Breast epithelium (tissue), 4 donors: ENCODE measurements at regions not wholly inside any gene's neighbourhood (a gene's known extent, or its start where the extent isn't known, plus 50 kb on each side); places are given as distances from the start of the nearest gene placed in this dataset.

ENCODE experiments used
- DNase-seq, 2 donors: peaks; one replicate each; pipeline ENCODE4 v3.0.0-alpha.2; 2019; ENCODE audit warnings: low spot score in 2 of 2
- H3K27ac ChIP-seq, 2 donors: fragments of 200-600 bp; sonication (generic) in 1 of 2; one replicate each; pipeline ENCODE4 v1.5.1; 2016 to 2019; ENCODE audit warnings: mild to moderate bottlenecking in 1 of 2
- H3K27me3 ChIP-seq, 2 donors: fragments of 200-600 bp; sonication (generic) in 1 of 2; one replicate each; pipeline versions ENCODE4 v1.5.1 to v1.6.0; 2017 to 2019; ENCODE audit warnings: control low read depth in 1 of 2, mild to moderate bottlenecking in 1 of 2
- H3K36me3 ChIP-seq: fragments of 200-600 bp; one replicate; pipeline ENCODE4 v1.5.1; 2019
- H3K4me1 ChIP-seq, 2 donors: fragments of 200-600 bp; sonication (generic); one replicate each; pipeline ENCODE4 v1.5.1; 2016 to 2019; ENCODE audit warnings: control low read depth in 1 of 2
- H3K4me3 ChIP-seq, 3 donors: fragments of 200-600 bp; sonication (generic); 1 replicate in 2 of 3; 2 replicates in 1 of 3; pipeline ENCODE4 v1.5.1; 2016 to 2019; ENCODE audit warnings: mild to moderate bottlenecking in 3 of 3, moderate library complexity in 2 of 3
- H3K9me3 ChIP-seq, 2 donors: fragments of 200-600 bp; sonication (generic) in 1 of 2; one replicate each; pipeline ENCODE4 v1.5.1; 2016 to 2019; ENCODE audit warnings: control low read depth in 1 of 2
- POLR2A ChIP-seq: fragments of 450-650 bp; IDR thresholded peaks from one replicate; pipeline ENCODE4 v1.6.1; 2016; ENCODE audit warnings: antibody characterized with exemption, mild to moderate bottlenecking, moderate library complexity
- POLR2AphosphoS5 ChIP-seq, 3 donors: sonication (generic); formaldehyde crosslinking; IDR thresholded peaks; one replicate each; pipeline ENCODE4 v1.6.1; 2017; ENCODE audit warnings: antibody characterized with exemption in 3 of 3
- intact Hi-C: fragments of 100-400 bp; cut with DNase I; formaldehyde crosslinking; loops from one replicate; pipeline ENCODE4 v1.15.1; 2023; ENCODE audit warnings: low total_unique reads
- TF ChIP-seq, protein P1 (sequence below), 3 donors: fragments of 450-650 bp; IDR thresholded peaks; one replicate each; pipeline ENCODE4 v1.5.1; 2016 to 2017; ENCODE audit warnings: antibody characterized with exemption in 3 of 3, mild to moderate bottlenecking in 3 of 3, moderate library complexity in 3 of 3

DNA sequence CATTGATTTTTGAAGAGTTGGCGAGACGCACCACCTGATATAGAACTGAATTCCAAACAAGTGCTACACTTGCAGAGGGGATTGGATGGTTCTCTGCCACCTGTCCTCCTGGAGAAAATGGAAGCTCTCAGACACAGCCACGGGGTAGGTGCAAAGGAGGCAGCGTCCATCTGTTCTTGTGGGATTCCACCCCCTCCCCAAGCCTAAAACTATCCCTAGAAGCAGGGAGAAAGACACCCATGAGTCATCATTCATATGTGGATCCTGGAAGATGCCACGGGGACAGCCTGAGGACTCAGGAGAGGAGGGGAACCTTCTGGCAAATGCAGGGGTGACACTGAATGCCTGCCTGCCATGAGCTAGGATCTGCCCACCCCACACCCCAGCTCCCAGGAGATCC, 171.3 kb upstream of the CST7 start:
- Histone ChIP-seq H3K4me1 (no peaks in the 10 kb centered on the region), H3K9me3 (peaks cover 0 to 7% of the 10 kb centered on the region in 2 donors), H3K27me3 (peaks cover 0 to 25% of the 10 kb centered on the region in 2 donors), H3K27ac (no peak overlapping the region), H3K36me3 (no peaks in the 10 kb centered on the region), H3K4me3 (no peak overlapping the region)
- peak in 1 of 2 donors; percentile 7 for DNase-seq
- intact Hi-C loops = no loop called here
- TF ChIP-seq POLR2AphosphoS5 (IDR thresholded peaks at IDR 0.05) (no peak), POLR2A (no peak)
- TF ChIP-seq, protein P1, sequence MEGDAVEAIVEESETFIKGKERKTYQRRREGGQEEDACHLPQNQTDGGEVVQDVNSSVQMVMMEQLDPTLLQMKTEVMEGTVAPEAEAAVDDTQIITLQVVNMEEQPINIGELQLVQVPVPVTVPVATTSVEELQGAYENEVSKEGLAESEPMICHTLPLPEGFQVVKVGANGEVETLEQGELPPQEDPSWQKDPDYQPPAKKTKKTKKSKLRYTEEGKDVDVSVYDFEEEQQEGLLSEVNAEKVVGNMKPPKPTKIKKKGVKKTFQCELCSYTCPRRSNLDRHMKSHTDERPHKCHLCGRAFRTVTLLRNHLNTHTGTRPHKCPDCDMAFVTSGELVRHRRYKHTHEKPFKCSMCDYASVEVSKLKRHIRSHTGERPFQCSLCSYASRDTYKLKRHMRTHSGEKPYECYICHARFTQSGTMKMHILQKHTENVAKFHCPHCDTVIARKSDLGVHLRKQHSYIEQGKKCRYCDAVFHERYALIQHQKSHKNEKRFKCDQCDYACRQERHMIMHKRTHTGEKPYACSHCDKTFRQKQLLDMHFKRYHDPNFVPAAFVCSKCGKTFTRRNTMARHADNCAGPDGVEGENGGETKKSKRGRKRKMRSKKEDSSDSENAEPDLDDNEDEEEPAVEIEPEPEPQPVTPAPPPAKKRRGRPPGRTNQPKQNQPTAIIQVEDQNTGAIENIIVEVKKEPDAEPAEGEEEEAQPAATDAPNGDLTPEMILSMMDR (IDR thresholded peaks at IDR 0.05) = no peak

DNA sequence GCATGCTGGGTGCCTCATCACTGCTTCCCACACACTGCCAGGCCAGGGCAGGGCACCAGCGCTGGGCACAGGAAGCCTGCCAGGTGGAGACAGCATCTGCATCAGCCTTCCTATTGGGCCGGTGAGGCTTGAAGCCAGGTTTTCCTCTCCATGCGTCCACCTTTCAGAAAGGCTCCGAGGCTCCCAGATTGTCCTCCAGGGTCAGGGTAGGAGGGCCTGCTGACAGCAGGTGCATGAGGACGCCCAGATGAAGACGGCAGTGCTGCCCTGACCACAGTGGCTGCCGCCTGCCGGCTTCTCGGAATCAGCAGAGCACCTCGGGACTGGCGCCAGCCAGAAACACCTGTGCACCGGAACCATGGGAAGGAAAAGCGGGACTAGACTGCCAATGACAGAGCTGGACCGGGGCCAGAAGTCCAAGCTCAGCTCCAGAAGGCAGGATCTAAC, 170.5 kb upstream of the CST7 start:
- Histone ChIP-seq H3K4me1 (no peaks in the 10 kb centered on the region), H3K4me3 (no peak overlapping the region), H3K27ac (no peak overlapping the region), H3K27me3 (peaks cover 0 to 25% of the 10 kb centered on the region in 2 donors), H3K36me3 (no peaks in the 10 kb centered on the region), H3K9me3 (peaks cover 0 to 7% of the 10 kb centered on the region in 2 donors)
- intact Hi-C loops = no loop called here
- TF ChIP-seq, protein P1 (IDR thresholded peaks at IDR 0.05) = no peak
- TF ChIP-seq POLR2A (no peak), POLR2AphosphoS5 (IDR thresholded peaks at IDR 0.05) (no peak)
- DNase-seq = peak in 1 of 2 donors; percentile 28

DNA sequence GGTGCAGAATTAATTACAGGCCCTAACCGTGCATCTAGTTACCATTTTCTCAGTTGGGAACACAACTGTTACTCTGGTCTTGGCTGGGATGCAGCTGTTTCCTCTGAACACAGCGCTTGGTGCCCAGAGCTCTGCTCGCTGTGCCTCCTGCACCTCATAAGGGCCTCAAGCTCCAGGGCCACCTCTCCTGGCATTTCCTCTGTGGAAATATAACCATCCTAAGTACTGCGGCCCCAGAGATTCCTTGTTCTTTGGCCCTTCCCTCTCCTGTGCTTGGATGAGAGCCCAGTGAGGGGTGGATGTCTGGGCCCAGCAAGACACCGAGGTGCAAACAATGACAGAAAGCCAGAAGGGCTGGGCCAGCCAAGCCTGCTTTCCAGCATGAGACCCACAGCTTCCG, 169.9 kb upstream of the CST7 start:
- H3K4me3 ChIP-seq = no peak overlapping the region
- H3K27ac ChIP-seq = no peak overlapping the region
- no peaks in the 10 kb centered on the region for H3K4me1 ChIP-seq
- H3K27me3 ChIP-seq = peaks cover 0 to 25% of the 10 kb centered on the region in 2 donors
- peaks cover 0 to 7% of the 10 kb centered on the region in 2 donors for H3K9me3 ChIP-seq
- peak in 1 of 2 donors; percentile 7 for DNase-seq
- TF ChIP-seq POLR2A (no peak), POLR2AphosphoS5 (IDR thresholded peaks at IDR 0.05) (no peak)
- TF ChIP-seq, protein P1 (IDR thresholded peaks at IDR 0.05) = no peak
- no peaks in the 10 kb centered on the region for H3K36me3 ChIP-seq
- intact Hi-C loops = no loop called here

DNA sequence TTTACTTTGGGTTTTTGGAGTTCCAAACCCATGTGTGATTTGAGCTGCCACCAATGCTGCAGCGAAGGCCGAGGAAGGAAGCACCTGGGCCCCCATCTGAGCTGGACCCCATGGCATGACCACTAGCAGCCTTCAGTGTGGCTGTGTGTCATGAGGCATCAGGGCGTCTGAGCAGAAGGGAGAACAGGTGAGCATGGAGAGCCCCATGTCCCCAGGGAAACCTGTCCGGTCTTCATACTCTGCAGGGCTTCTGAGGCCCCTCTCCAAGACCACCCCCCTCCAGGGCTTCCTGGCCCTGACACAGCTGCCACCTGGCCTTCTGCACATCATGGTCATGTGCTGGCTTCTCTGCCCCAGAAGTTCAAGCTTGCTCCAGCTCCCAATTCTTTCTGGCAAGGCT, 169.1 kb upstream of the CST7 start:
- Histone ChIP-seq H3K9me3 (peaks cover 0 to 7% of the 10 kb centered on the region in 2 donors), H3K27ac (no peak overlapping the region), H3K27me3 (peaks cover 0 to 25% of the 10 kb centered on the region in 2 donors), H3K36me3 (no peaks in the 10 kb centered on the region), H3K4me1 (no peaks in the 10 kb centered on the region), H3K4me3 (no peak overlapping the region)
- intact Hi-C loops = no loop called here
- DNase-seq = peak in 1 of 2 donors; percentile 22
- TF ChIP-seq POLR2AphosphoS5 (IDR thresholded peaks at IDR 0.05) (no peak), POLR2A (no peak)
- TF ChIP-seq, protein P1 (IDR thresholded peaks at IDR 0.05) = no peak

DNA sequence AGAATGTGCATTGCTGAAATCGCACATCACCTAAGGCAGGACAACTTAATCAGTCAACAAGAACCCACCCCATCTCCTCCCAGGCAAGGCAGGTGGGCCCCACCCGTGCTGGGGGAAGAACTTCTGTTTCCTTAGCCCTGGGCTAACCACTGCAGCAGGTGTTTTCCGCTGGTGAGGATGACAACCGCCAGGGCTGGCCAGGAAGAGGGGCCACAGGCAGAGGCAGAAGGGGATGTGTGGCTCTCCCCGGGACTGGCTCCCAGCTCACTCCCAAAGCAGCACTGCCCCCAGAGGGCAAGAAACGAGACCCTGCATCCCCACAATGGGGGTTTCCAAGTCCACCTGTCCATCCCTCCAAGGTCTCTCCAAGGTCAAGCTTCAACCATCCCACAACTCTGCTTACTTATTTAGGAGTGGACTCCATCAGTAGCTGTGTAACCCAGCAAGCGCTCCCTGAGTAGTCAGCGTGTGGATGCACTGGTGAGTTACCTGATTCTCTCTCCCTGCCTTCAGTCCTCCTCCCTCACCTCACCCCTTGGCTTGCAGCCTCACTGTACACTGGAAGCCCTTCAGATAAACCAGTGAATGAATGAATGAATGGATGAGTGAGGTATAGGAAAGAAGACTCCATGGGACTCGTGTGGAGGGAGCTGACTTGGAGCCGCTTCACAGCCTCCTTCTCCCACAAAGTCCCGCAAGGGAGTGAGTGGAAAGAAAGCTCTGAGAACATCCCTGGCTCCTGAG, 168.2 kb upstream of the CST7 start:
- peaks cover 0 to 1% of the 10 kb centered on the region in 2 donors for H3K9me3 ChIP-seq
- H3K4me3 ChIP-seq = no peak overlapping the region
- no peak for TF ChIP-seq POLR2A
- TF ChIP-seq, protein P1 (IDR thresholded peaks at IDR 0.05) = no peak
- no peak for TF ChIP-seq POLR2AphosphoS5 (IDR thresholded peaks at IDR 0.05)
- intact Hi-C loops = no loop called here
- H3K4me1 ChIP-seq = no peaks in the 10 kb centered on the region
- peaks cover 0 to 25% of the 10 kb centered on the region in 2 donors for H3K27me3 ChIP-seq
- H3K27ac ChIP-seq = no peak overlapping the region
- no peaks in the 10 kb centered on the region for H3K36me3 ChIP-seq
- DNase-seq = peak in 1 of 2 donors; percentile 28
